B cell (primary cell): ENCODE measurements at regions not wholly inside any gene's neighbourhood (a gene's known extent, or its start where the extent isn't known, plus 50 kb on each side); places are given as distances from the start of the nearest gene placed in this dataset.

Experiments used
- EZH2 ChIP-seq: IDR thresholded peaks from 2 replicates; pipeline ENCODE4 v1.6.1; 2012; ENCODE audit warnings: borderline replicate concordance, low read depth, mild to moderate bottlenecking, moderate library complexity, low read length; ENCODE audit not compliant: insufficient read depth, poor library complexity, severe bottlenecking
- TF ChIP-seq, protein P1 (sequence below): fragments of 200-600 bp; IDR thresholded peaks from one replicate; pipeline ENCODE4 v1.8.0; 2022; ENCODE audit warnings: antibody characterized with exemption, mild to moderate bottlenecking

GRCh38 chr1:56404561-56405030, 174.8 kb downstream of the PLPP3 start:
- TF ChIP-seq, protein P1, sequence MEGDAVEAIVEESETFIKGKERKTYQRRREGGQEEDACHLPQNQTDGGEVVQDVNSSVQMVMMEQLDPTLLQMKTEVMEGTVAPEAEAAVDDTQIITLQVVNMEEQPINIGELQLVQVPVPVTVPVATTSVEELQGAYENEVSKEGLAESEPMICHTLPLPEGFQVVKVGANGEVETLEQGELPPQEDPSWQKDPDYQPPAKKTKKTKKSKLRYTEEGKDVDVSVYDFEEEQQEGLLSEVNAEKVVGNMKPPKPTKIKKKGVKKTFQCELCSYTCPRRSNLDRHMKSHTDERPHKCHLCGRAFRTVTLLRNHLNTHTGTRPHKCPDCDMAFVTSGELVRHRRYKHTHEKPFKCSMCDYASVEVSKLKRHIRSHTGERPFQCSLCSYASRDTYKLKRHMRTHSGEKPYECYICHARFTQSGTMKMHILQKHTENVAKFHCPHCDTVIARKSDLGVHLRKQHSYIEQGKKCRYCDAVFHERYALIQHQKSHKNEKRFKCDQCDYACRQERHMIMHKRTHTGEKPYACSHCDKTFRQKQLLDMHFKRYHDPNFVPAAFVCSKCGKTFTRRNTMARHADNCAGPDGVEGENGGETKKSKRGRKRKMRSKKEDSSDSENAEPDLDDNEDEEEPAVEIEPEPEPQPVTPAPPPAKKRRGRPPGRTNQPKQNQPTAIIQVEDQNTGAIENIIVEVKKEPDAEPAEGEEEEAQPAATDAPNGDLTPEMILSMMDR: no peak
- no peak for TF ChIP-seq EZH2
